ENCODE measurements at regions not wholly inside any gene's neighbourhood (a gene's known extent, or its start where the extent isn't known, plus 50 kb on each side); places are given as distances from the start of the nearest gene placed in this dataset.
A peak's percentile ranks its signal among the peaks of the same experiment; 100 is the strongest.

DNA sequence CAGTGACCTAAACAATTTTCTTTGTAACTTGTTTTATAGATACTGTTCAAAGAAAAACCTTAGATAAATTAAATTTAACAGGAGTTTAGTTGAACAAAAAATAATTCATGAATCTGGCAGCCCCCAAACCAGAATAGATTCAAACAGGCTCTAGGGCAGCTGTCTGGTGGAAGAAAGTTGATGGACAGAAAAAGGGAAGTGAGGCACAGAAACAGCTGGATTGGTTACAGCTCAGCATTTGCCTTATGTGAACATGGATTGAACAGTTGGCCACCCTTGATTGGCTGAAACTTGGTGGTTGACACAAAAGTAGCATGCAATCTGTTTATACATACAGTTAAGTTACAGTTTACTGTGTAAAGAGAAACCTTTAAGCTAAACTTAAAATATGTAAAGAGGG, 954.3 kb upstream of the FLRT2 start:
- ATAC-seq (no peak), DNase-seq (no peak), FAIRE-seq (no peak)
- H3K36me3 ChIP-seq: no peaks in the 10 kb centered on the region
- no peak overlapping the region for H3K4me3 ChIP-seq
- intact Hi-C loops (cut with DNase I): no loop called here
- TF ChIP-seq, protein P1, sequence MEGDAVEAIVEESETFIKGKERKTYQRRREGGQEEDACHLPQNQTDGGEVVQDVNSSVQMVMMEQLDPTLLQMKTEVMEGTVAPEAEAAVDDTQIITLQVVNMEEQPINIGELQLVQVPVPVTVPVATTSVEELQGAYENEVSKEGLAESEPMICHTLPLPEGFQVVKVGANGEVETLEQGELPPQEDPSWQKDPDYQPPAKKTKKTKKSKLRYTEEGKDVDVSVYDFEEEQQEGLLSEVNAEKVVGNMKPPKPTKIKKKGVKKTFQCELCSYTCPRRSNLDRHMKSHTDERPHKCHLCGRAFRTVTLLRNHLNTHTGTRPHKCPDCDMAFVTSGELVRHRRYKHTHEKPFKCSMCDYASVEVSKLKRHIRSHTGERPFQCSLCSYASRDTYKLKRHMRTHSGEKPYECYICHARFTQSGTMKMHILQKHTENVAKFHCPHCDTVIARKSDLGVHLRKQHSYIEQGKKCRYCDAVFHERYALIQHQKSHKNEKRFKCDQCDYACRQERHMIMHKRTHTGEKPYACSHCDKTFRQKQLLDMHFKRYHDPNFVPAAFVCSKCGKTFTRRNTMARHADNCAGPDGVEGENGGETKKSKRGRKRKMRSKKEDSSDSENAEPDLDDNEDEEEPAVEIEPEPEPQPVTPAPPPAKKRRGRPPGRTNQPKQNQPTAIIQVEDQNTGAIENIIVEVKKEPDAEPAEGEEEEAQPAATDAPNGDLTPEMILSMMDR (IDR thresholded peaks at IDR 0.05): no peak
- no peaks in the 10 kb centered on the region for H3K9me3 ChIP-seq
- no peaks in the 10 kb centered on the region for H3K27me3 ChIP-seq
- H3K4me1 ChIP-seq: peaks cover 0 to 14% (median 0%) of the 10 kb centered on the region in 3 donors
- no peak overlapping the region for H3K27ac ChIP-seq

DNA sequence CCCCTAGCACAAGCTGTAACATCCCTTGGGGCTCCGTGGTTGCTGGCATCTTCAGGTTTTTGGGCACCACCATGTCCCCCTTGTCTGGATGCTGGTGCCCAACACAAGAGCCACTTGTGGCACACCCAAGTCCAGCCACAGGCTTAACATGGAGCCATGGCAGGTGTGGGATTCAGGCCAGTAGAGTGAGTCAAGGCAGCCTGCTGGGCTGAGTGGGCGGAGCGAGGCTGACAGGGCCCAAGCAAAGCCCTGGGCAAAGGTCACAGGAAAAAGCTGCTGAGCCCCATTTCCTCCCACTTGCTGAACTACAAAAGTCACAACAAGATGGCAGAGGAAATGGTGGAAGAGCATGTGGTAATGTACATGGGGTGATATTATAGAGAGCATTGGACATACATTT, 950.7 kb upstream of the FLRT2 start:
- Histone ChIP-seq H3K4me1 (peaks cover 0 to 14% (median 0%) of the 10 kb centered on the region in 3 donors), H3K27me3 (no peaks in the 10 kb centered on the region), H3K36me3 (no peaks in the 10 kb centered on the region), H3K9me3 (no peaks in the 10 kb centered on the region), H3K4me3 (no peak overlapping the region), H3K27ac (no peak overlapping the region)
- intact Hi-C loops (cut with DNase I): no loop called here
- no peak for FAIRE-seq
- TF ChIP-seq, protein P1 (IDR thresholded peaks at IDR 0.05): no peak
- peak in 3 of 6 donors; percentile 13 to 38 (median 21) for DNase-seq
- WGBS, 2 donors: 93 to 96% methylated on average over 3 of the region's 3 CpGs
- peak in 2 of 4 donors; percentile 50 to 56 for ATAC-seq

DNA sequence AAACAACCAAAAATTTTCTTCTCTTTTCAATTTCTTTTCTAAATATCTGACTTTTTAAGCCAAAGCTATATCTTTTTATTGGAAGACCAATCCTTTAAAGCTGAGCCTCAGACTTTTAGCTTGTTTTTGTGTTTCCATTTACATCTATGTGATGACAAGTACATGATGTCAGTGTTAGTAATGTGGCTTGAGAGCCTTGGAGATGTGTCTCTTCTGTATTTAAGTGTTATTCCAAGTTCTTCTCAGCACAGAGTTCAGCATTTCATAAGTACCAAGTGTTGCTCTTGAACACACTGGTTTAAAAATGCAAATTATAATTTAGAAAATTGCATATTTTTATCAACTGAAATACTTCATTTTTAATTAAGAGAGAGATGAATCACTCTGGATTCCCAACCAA, 948.9 kb upstream of the FLRT2 start:
- Histone ChIP-seq H3K4me3 (no peak overlapping the region), H3K27me3 (no peaks in the 10 kb centered on the region), H3K27ac (no peak overlapping the region), H3K4me1 (peaks cover 0 to 14% (median 0%) of the 10 kb centered on the region in 3 donors), H3K9me3 (no peaks in the 10 kb centered on the region), H3K36me3 (no peaks in the 10 kb centered on the region)
- intact Hi-C loops (cut with DNase I): no loop called here
- ATAC-seq (no peak), FAIRE-seq (no peak), DNase-seq (no peak)
- TF ChIP-seq, protein P1 (IDR thresholded peaks at IDR 0.05): no peak

DNA sequence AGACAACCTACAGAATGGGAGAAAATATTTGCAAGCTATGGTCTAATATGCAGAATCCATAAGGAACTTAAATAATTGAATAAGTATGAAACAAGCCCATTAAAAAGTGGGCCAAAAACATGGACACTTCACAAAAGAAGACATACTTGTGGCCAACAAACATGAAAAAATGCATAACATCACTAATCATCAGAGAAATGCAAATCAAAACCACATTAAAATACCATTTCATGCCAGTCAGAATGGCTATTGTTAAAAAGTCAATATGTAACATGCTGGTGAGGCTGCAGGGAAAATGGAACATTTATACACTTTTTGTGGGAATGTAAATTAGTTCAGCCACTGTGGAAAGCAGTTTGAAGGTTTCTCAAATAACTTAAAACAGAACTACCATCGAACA, 945.4 kb upstream of the FLRT2 start:
- Histone ChIP-seq H3K27me3 (no peaks in the 10 kb centered on the region), H3K4me3 (no peak overlapping the region), H3K36me3 (no peaks in the 10 kb centered on the region), H3K9me3 (no peaks in the 10 kb centered on the region), H3K27ac (no peak overlapping the region), H3K4me1 (peaks cover 0 to 11% (median 0%) of the 10 kb centered on the region in 3 donors)
- no peak for ATAC-seq
- 63 to 76% methylated on average over 1 of the region's 1 CpG for WGBS, 2 donors
- intact Hi-C loops (cut with DNase I): no loop called here
- TF ChIP-seq, protein P1 (IDR thresholded peaks at IDR 0.05): no peak
- no peak for FAIRE-seq
- no peak for DNase-seq

DNA sequence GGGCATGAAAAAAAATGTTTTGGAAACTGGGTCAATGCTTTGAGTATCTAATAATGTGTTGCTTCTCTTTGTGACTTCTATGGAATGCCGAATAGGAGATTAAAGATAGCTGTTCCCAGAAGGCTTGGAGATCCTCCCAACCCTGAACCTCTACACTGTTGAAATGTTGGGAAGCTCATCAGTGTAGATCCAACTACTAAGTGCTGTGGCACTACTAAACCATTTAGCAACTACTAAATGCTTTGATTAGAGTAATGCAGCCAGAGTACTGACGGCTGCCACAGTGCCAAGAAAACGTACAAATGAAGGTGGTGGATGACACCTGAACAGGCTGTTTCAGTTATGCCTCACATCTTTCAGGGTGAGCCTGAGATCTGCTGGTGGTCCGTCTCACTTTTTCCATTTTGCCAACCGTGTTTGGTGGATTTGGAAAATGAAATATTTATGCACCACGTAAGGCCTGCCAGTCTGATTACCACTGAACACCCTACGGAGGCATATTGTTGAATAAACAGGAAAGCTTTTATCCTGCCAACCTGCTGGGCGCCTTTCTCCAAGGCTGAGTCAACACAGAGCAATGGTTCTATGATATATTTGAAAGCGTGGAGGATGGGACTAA, 938.0 kb upstream of the FLRT2 start:
- H3K27me3 ChIP-seq: no peaks in the 10 kb centered on the region
- DNase-seq (peak in 4 of 6 donors; percentile 29 to 39 (median 36)), ATAC-seq (peak; percentile 95 to 99 (median 98)), FAIRE-seq (no peak)
- no peaks in the 10 kb centered on the region for H3K36me3 ChIP-seq
- WGBS, 2 donors: 40 to 41% methylated on average over 9 of the region's 9 CpGs
- H3K9me3 ChIP-seq: no peaks in the 10 kb centered on the region
- TF ChIP-seq, protein P1 (IDR thresholded peaks at IDR 0.05): no peak
- peak overlapping the region in 1 of 4 donors; percentile 10 for H3K4me3 ChIP-seq
- intact Hi-C loops (cut with DNase I): no loop called here
- H3K27ac ChIP-seq: peak overlapping the region in 1 of 4 donors; percentile 31
- H3K4me1 ChIP-seq: peaks cover 0 to 10% (median 0%) of the 10 kb centered on the region in 3 donors
